SKM-1 treated with dmso at 0.1 percent for 144 hours (cell line): ENCODE measurements at regions not wholly inside any gene's neighbourhood (a gene's known extent, or its start where the extent isn't known, plus 50 kb on each side); places are given as distances from the start of the nearest gene placed in this dataset.
A peak's percentile ranks its signal among the peaks of the same experiment; 100 is the strongest.
"Not testable (repeated sequence)": the region's sequence is repeated elsewhere in the genome, so short reads cannot be mapped to it uniquely, and the experiment has no call there.

Experiments
- DNase-seq: peaks from one replicate; lab custom pipeline; 2025; ENCODE audit not compliant: unreplicated experiment; lab: John Stamatoyannopoulos, UW

DNA sequence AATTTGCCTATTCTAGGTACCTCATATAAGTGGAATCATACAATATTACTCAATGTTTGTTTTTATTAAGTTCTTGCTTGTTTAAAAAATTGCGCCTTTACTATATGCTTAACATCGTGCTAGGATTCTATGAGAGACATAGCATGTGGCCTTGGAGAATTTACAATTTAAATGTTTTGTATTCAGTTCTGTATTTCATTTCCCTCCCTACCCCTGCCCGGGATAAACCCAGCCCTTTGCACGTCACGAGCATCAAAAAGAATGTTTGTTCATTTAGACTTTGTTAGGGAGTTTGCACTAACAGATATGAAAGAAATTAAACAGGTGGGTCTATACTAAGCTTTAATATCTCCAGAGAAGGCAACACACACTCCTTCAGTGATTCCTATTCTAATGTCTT lies 75.7 kb downstream of the C18orf54 start:
- DNase-seq, result no peak

DNA sequence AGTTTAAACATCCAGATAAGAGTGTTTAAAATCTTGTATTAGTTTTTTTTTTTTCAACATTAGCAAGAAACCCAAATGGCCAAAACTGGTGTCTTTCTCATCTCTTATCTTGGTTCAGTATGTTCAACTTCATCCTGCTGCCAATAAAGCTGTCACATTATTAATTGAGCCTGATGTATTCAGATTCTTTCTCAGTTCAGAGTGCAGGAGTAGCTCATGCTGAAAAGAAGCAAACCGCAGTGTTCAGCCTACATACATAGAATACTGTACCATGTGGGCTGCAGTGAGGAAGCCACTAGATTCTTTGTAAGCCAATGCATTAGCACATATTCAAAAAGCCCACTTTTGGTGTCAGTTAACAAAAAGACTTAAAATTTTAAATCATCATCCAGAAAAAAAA lies 76.2 kb downstream of the C18orf54 start:
- no peak for DNase-seq

DNA sequence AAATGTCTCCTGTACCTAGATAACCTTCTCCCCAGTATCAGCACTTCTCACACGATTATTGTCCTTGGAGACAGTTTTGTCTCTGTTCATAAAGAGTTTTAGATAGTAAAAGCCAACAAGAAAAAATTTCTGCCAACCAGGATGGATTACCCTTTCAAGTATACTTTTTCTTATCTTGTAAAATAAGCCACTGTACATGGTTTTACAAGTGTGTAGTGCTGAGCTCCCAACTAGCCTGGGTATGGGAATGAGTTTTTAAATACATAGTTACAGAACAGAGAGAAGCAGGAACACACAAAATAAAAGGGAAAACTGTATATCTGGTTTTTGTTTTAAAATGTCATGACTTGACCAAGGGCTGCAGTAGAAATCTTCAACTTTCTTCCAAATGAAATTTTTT lies 76.7 kb downstream of the C18orf54 start:
- DNase-seq, result no peak

DNA sequence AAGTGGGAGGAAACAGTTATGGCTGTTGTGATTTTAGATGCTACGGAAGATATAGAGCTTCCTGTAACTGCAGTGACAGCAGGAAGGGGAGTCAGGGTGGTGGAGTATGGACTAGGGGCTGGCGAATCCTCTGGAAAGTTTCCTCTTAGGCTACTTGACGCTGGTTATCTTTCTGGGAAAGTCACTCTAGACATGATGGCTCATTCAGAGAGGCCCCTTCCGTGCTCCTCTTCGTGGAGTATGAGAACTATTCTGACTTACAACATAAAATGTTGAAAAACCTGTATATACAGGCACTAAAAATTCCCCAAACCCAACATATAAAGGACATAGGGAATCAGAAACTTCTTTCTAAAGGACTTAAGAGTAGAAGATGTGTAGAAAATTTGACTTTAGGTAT lies 78.8 kb downstream of the C18orf54 start:
- DNase-seq, result no peak

DNA sequence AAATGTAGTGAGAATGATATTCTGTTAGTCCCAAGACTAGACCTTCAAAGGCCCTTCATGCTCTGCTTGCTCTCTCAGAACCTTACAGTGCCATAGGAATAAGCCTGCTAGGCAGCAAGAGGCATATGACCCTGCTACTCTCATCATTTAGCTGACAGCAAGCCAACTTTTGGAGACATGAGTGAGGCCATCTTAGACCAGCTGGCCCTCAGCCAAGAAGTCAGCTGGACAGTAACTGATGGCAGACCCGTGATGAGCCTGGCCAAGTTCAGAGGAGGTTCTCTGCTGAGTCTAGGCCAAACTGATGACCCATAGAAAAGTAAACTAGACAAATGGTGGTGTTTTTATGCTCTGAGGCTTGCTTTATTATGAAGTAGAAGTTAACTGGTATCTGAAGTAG lies 82.6 kb downstream of the C18orf54 start:
- DNase-seq, result no peak

DNA sequence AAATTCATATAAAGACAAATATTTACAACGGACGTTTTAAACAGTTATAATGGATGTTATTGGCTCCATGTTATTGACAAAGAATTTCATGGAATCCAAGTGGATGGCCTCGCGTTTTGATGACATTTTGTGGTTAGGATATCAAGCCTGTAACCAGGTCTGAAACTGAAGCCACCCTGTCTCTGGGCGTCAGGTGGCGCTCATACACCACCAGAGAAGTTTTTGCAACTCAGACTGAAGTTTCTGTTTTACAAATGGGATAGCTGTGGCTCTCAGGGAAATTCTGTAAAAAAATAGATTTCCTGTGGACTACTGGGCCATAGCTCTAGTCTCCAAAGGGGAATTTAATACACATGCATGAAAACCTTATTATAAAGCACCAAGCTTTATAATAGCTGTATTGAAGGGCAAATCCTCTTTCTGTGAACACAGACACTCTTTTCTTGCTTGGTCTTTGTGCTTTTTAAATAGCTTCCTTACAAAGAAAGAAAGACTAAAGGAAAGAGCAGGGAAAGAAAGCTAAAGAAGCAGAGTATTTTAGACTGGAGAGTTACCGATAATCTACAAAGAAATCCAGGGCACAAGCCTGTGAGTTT lies 86.7 kb downstream of the C18orf54 start:
- peak; percentile 5 for DNase-seq

DNA sequence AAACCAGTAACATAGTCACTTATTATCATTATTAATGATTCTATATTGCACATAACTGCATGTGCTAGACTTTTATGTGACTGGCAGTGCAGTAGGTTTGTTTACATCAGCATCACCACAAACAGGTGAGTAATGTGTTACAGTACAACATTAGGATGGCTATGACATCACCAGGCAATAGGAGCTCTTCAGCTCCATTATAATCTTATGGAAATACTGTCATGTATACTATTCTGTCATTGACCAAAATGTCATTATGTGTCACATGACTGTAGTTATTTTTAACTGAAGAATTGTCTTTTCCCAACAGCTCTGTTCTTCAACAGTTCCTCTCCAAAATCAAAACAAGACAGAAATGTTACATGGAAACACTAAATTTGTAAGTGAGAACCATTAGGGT lies 96.3 kb downstream of the C18orf54 start:
- no peak for DNase-seq

DNA sequence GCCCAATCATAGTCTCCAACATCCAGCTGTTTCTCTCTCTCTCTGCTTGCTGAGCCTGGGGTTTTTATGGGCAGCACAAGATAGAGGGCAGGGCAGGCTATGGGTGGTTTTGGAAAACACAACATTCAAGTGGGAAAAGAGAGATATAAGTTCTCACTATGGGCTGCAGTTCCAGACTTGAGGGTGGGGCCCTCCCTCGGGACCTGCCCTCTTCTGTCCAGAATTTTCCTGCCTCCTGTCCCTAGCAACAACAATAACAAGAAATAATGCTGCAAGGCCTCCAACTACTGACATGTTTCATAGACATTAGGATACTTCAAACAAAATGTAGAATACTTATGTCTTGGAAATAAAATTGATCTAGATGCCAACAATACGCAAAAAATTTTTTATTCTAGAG lies 107.8 kb downstream of the C18orf54 start:
- DNase-seq, result no peak

DNA sequence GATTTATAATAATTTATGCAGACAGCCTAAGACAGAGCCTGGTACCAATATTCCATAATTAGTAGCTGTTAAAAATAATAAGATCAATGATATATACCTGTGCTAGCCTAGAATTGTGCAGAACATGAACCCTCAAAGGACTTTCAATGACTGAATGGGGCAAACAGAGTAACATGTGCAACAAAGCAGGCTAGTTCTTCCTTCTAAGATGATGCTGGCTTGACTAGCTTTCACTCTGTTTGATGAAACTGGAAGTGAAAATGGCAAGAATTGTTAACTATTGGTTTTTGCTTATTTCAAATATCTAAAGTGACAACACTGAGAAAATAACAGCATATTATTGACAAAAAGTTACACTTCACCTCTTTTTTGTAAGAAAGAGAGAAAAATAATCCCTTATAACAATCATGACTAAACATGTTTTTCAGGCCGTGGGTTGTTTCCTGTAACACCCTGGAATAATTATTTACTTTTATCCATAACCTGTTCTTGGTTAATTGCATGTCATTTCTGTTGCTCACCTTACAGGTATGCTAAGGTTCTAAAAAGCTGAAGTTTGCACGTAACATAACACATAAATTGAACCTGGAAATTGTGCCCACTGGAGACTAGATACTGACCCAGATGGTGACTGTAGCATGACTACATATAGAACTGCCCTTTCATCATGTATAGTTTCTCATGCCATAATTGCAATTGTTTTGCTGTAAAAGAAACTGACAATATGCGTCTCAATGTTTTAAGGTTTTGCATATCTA lies 108.7 kb downstream of the C18orf54 start:
- no peak for DNase-seq

DNA sequence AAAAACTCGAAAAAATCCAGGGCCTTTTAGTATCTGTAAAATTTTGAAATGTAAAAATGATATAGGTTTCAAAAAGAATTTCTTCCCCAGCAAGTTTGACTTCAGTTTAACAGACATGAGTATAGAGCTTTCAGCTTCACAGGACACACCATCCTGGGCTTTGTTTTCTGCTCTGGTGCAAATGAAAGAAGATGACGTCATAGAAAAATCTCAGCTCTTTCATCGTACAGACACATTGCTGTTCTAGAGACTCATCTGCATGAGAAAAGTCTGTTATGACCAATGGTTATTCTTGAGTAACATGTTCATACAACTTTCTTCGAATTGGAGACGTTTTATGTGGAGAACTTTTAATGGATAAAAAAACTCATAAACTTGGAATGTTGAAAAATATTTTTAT lies 111.7 kb upstream of the DYNAP start:
- DNase-seq, result no peak

DNA sequence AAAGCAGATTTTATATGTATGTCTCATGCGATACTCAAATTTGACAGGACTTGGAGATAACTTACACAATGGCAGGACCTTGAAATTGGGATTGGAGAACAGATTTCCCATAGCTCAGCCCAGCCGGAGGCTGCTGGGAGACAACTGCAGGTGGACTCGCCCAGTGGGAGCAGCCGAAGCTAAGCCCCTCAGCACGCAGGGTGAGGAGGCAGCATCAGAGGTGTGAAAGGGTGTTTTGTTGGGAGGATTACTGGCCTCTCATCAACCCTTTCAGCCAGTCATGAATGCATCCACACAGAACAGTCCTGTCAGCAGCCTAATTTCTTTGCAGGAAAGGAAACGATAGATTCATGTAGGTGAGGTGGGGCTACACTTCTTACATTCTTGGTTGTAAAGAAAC lies 110.4 kb upstream of the DYNAP start:
- DNase-seq, result no peak

DNA sequence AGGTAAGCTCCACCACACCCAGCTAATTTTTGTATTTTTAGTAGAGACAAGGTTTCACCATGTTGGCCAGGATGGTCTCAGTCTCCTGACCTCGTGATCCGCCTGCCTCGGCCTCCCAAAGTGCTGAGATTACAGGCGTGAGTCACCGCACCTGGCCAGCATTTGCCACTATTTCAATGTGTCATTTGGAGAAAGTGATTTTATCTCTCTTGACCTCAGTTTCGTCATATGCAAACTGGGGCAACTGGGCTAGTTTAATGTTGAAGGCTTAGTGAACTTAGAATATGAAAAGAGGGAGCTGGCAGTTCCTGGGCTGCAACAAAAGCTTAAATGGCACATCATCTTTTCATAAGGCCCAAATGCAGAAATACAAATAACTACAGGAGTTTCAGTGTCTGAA lies 88.6 kb upstream of the DYNAP start:
- DNase-seq, result not testable (repeated sequence)

DNA sequence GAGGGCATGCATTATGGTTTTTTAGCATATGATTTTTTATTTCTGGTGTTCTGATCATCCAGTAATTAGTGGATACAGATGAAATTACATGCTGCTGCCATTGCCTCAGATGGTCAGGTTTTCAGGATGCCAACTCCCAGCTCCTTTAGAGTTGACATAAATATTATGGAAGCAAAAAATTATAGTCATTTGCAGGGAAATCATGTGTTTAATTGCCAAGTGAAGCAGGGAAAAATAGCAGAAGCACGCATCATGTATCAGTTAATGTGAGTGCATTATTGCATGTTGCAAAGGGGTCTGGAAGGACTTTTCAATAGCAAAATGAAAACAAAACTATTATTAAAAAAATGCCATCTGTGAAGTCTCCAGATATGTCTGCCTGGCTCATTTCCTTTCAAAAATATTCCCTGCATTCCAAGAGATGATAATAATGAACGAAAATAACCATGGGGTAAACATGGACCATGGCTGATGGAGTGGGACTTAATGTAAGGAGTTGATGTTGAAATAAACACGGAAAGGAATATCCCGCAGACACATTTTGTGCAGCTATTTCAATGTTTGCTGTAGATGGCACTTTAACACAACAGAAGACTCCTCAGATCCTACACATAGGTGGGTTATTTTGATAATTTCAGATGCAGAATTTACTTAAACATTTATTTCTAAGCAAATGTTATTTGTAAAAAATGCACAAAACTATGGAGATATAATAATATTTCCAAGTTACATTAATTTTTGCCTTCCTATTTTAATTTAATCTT lies 87.7 kb upstream of the DYNAP start:
- DNase-seq, result no peak

DNA sequence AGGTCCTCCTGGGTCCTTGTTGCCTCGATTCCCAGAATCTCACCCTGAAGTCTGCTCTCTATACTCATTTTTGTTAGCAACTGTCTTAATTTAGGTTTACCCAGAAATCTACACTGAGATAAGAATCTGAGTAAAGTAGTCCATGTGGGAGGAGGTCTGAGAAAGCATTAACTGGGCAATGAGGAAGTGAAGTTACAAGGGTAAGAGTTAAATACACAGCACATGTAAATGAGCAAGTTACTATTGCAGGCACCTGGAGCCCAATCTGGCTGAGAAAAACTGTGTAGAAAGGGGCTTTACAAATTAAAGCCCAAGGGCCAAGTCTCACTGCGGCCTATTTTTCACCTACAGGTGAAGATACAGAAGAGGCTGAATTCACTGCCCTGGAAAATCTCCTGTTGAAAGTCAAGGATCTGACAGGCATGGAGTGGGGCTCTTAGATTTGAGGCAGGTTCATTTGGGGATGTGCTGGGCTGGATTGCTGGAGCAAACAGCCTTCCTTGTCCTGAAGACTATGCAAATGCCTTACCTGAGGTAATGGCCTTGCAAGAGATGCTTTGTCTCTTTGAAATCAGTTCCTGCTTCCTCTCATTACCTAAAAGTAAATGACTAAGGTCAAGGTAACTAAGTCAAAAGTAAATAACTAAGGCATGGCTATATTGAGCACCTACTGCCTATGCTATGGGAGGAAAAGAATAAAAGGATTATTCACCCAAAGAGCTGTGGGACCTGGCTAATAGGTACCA lies 84.4 kb upstream of the DYNAP start:
- peak; percentile 5 for DNase-seq

DNA sequence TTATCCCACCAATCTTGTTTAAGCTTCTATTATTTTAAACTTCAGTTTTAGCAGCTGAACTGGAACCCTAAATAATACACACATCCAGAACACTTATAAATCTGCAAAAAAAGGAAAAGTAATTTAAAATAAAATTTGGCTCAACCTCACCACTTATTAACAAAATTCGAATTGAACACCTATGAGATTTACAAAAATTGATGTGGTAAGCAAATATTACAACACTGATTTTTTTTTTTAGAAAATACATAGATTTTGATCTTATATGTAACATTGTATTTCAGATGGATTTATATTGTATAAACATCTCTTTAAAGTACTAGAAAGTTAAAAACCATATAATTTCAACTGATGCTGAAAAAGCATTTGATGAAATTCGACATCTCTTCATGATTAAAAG lies 81.3 kb upstream of the DYNAP start:
- DNase-seq, result no peak

DNA sequence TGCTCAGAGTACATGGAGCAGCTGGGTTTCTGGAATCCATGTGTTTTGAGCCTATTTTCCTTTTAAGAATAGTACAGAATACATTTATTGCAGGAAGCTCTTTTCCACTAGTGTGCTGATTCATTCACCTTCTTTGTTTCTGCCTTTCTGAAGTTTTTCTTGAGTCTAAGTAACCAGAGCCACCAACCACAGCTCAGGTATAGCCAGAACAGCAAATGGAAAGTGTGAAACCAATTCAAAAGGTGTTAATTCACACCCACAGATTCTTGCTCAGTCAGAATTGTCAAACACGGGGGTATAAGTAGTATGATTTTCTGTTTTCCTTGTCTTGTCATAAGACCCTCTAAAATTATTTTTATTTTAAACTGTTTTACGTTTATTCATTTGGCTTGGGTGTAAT lies 75.9 kb upstream of the DYNAP start:
- no peak for DNase-seq

DNA sequence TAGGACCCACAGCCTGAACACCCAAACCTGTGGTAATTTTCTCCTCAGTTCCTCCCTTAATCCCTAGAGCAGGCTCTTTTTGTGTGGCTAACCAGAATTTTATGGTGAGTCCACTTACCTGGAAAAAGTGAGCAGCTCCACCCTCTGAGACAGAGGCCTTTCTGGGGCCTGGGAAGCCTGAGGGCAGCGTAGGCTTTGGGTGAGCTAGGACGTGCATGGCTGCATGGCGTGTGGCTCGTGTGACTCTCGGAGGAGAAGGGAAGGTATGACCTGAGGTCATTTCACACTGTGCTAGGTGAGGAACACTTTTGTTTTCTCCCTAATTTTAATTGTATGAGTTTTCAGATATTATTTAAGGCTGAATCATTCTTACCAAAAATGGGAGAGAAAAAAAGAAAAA lies 73.5 kb upstream of the DYNAP start:
- no peak for DNase-seq

DNA sequence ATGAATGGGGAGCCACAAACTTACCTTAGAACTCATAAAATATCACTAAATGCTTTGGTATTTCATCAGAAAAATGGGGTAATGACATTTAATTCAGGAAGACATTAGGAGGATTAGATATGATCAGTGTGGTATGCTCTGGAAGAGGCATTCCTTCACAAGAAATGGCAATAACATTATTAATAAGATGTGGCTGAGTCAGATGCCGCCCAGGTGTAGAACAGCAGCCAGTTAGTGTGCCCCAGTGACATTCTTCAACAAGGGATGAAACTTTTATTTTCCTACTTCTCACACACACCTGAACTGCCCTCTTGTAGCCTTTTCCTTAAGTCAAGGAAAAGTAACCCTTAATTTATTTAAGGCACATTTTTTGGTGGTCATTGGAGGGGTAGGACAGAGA lies 69.2 kb upstream of the DYNAP start:
- DNase-seq, result no peak

DNA sequence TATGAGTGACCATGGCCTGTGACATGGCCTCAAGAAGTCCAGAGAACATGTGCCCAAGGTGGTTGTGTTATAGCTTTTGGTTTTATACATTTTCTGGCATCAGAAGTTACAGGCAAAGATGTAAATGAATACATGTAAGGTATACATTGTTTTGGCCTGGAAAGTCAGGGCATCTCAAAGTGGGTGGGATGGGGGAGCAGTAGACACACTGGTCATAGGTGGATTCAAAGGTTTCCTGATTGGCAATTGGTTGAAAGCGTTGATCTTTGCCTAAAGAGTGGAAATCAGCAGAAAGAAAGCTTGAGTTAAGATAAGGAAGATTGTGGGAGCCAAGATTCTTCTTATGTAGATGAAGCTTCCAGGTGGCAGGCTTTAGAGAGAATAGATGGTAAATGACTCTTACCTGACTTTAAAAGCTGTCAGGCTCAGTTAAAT lies 62.1 kb upstream of the DYNAP start:
- no peak for DNase-seq

DNA sequence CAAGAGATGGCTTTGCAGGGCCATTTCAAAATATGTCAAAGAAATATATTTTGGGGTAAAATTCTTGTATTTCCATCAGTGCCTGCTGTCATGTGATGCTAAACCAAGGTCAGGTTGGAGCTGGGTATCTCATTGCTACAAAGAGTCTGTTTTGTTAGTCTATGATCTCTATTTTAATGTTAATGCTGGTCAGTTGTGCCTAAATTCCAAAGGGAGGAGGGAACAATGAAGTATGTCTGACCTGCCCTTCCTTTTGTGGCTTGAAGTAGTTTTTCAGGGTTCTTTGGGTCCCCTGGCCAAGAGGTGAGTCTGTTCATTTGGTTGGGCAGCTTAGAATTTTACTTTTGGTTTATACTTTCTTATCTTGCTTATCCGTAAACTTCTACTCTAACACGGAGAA lies 61.6 kb upstream of the DYNAP start:
- DNase-seq, result no peak

DNA sequence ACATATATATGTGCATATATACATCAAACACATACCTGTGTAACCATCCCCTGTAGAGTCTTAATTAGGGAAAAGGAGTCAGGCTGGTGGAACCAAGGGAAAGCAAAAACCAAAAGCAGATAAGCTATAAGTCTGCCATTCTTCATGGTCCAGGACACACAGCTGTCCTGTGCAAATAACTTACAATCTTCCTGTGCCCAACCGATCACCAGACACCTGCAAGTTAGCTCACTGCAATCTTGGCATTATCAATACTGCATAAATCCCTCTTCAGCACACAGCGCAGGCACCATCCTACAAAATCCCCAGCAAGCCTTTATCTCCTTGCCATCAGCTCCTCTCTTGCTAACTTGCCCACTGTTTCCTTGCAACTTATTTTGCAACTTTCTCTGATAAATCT lies 60.8 kb upstream of the DYNAP start:
- DNase-seq, result no peak
